Esophagus muscularis mucosa (tissue), 4 donors: ENCODE measurements at regions not wholly inside any gene's neighbourhood (a gene's known extent, or its start where the extent isn't known, plus 50 kb on each side); places are given as distances from the start of the nearest gene placed in this dataset.

Experiments used
- CTCF ChIP-seq, 3 experiments: fragments of 200-600 bp in 2 of 3; fragments of 450-650 bp in 1 of 3; sonication (generic) in 2 of 3; IDR thresholded peaks; one replicate each; pipeline ENCODE4 v1.5.1; 2017 to 2019; ENCODE audit warnings: antibody characterized with exemption in 3 of 3, mild to moderate bottlenecking in 2 of 3, moderate library complexity in 1 of 3
- EP300 ChIP-seq: sonication (generic); formaldehyde crosslinking; IDR thresholded peaks from one replicate; pipeline ENCODE4 v1.6.1; 2017; ENCODE audit warnings: antibody characterized with exemption
- POLR2A ChIP-seq: fragments of 450-650 bp; IDR thresholded peaks from one replicate; pipeline ENCODE4 v1.6.1; 2017; ENCODE audit warnings: antibody characterized with exemption, moderate library complexity, mild to moderate bottlenecking, low read depth
- POLR2AphosphoS5 ChIP-seq, 2 donors: sonication (generic); formaldehyde crosslinking; IDR thresholded peaks; one replicate each; pipeline ENCODE4 v1.6.1; 2017; ENCODE audit warnings: antibody characterized with exemption in 2 of 2

DNA sequence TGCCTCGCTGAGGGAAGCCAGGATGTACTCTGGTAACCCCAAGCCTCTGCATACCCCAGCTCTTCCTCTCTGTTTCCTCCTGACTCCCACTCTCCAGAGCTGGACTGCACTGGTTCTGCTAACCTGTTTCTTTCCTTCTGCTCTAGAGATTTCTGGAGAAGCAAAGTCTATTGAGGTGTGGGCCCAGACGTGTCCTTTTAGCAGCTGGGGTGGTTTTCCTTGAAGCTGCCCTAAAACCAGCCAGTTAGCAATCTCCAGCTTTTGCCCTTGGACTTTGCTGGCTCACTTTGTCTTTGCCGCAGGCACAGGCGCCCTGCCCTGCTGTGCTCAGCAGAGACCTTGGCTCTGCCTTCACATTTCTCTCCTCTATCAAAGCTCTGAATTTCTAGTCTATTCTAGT, 171.8 kb upstream of the IVNS1ABP start:
- no peak for TF ChIP-seq CTCF (IDR thresholded peaks at IDR 0.05)
- no peak for TF ChIP-seq POLR2A
- no peak for TF ChIP-seq POLR2AphosphoS5 (IDR thresholded peaks at IDR 0.05)
- no peak for TF ChIP-seq EP300
